ENCODE measurements at regions not wholly inside any gene's neighbourhood (a gene's known extent, or its start where the extent isn't known, plus 50 kb on each side); places are given as distances from the start of the nearest gene placed in this dataset.

- H3K4me3 Mint-ChIP-seq, result peak overlapping the region in 9 of 10 donors; percentile 17 to 80 (median 59)
- intact Hi-C loops (cut with micrococcal nuclease), result no loop called here
These were observed 59.0 kb upstream of the RUNX3 start for GRCh38 chr1:24989082-24989481.

DNA sequence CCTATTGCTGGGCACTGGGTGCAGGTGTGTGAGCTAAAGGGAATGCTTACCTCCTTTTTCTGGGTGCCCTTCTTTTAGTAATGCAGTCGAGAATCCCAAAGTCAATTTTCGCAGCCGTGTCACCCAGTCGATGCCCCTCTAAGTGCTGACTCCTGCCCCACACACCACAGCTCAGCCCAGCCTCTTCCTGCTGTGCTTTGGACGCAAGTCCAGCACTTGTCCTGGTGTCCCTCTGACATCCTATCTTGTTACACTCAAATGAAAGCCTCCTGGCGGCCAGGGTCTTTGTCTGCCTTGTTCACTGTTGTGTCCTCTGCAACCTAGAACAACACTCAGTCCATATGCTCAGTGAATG lies 58.5 kb upstream of the RUNX3 start:
- H3K4me3 ChIP-seq (ENCODE audit: low read length), result no peak overlapping the region
- ATAC-seq, result no peak
- no peaks in the 10 kb centered on the region for H3K9me3 ChIP-seq (ENCODE audit: control insufficient read depth in 2 of 3, low read length in 3 of 3)
- ChIA-PET CTCF (interaction anchor here (1.1 to 1.8 kb wide), 2 partner anchors 34 to 49 kb away, joined by 4 to 7 read pairs; no protein-coding TSS in a partner anchor), POLR2A (interaction anchor here (0.7 to 1.5 kb wide), 4 partner anchors 14 to 1414 kb away, joined by 3 to 11 read pairs (median 3); no protein-coding TSS in a partner anchor)
- intact Hi-C loops (cut with micrococcal nuclease), result no loop called here
- H3K36me3 ChIP-seq (ENCODE audit: control insufficient read depth in 2 of 3, insufficient read depth in 3 of 3, low read length in 3 of 3), result no peaks in the 10 kb centered on the region
- H3K9me3 Mint-ChIP-seq, result peaks cover 0 to 3% (median 0%) of the 10 kb centered on the region in 11 donors
- no peaks in the 10 kb centered on the region for H3K27me3 ChIP-seq (ENCODE audit: control insufficient read depth in 2 of 2, insufficient read depth in 2 of 2, low read length in 2 of 2)
- H3K4me1 ChIP-seq (ENCODE audit: control insufficient read depth in 2 of 2, insufficient read depth in 2 of 2, low read length in 2 of 2), result peaks cover 70 to 96% of the 10 kb centered on the region in 2 donors
- H3K4me3 Mint-ChIP-seq, result peak overlapping the region in 9 of 10 donors; percentile 6 to 80 (median 58)
- peaks cover 75 to 99% (median 91%) of the 10 kb centered on the region in 7 donors for H3K4me1 Mint-ChIP-seq
- peak overlapping the region; percentile 59 to 100 (median 83) for H3K27ac Mint-ChIP-seq
- no peak overlapping the region for H3K27ac ChIP-seq (ENCODE audit: low read depth, low read length)
- peaks cover 0 to 15% (median 3%) of the 10 kb centered on the region in 5 donors for H3K36me3 Mint-ChIP-seq
- no peak for DNase-seq
- peaks cover 0 to 10% (median 0%) of the 10 kb centered on the region in 5 donors for H3K27me3 Mint-ChIP-seq

More at GRCh38 chr1:24989082-24989481, 59.0 kb upstream of the RUNX3 start:
- DNase-seq (no peak), ATAC-seq (no peak)
- Mint-ChIP-seq H3K36me3 (peaks cover 0 to 15% (median 3%) of the 10 kb centered on the region in 5 donors), H3K27ac (peak overlapping the region; percentile 59 to 100 (median 83)), H3K4me1 (peaks cover 74 to 99% (median 91%) of the 10 kb centered on the region in 7 donors), H3K9me3 (peaks cover 0 to 3% (median 0%) of the 10 kb centered on the region in 11 donors), H3K27me3 (peaks cover 0 to 10% (median 0%) of the 10 kb centered on the region in 5 donors)
- H3K27me3 ChIP-seq (ENCODE audit: control insufficient read depth in 2 of 2, insufficient read depth in 2 of 2, low read length in 2 of 2), result no peaks in the 10 kb centered on the region
- ChIA-PET CTCF (interaction anchor here (1.4 to 1.5 kb wide), 2 partner anchors 18 to 24 kb away, joined by 5 read pairs; no protein-coding TSS in a partner anchor), POLR2A (interaction anchor here (1.5 kb wide), 1 partner anchor 14 kb away, joined by 11 read pairs; no protein-coding TSS in a partner anchor)
- no peak overlapping the region for H3K4me3 ChIP-seq (ENCODE audit: low read length)
- H3K4me1 ChIP-seq (ENCODE audit: control insufficient read depth in 2 of 2, insufficient read depth in 2 of 2, low read length in 2 of 2), result peaks cover 70 to 96% of the 10 kb centered on the region in 2 donors
- H3K9me3 ChIP-seq (ENCODE audit: control insufficient read depth in 2 of 3, low read length in 3 of 3), result no peaks in the 10 kb centered on the region
- no peaks in the 10 kb centered on the region for H3K36me3 ChIP-seq (ENCODE audit: control insufficient read depth in 2 of 3, insufficient read depth in 3 of 3, low read length in 3 of 3)
- H3K27ac ChIP-seq (ENCODE audit: low read depth, low read length), result no peak overlapping the region

GRCh38 chr1:24987875-24988557 lies 57.9 kb upstream of the RUNX3 start:
- Histone ChIP-seq H3K9me3 (ENCODE audit: control insufficient read depth in 2 of 3, low read length in 3 of 3) (no peaks in the 10 kb centered on the region), H3K27ac (ENCODE audit: low read depth, low read length) (no peak overlapping the region), H3K4me3 (ENCODE audit: low read length) (no peak overlapping the region), H3K27me3 (ENCODE audit: control insufficient read depth in 2 of 2, insufficient read depth in 2 of 2, low read length in 2 of 2) (no peaks in the 10 kb centered on the region), H3K36me3 (ENCODE audit: control insufficient read depth in 2 of 3, insufficient read depth in 3 of 3, low read length in 3 of 3) (no peaks in the 10 kb centered on the region), H3K4me1 (ENCODE audit: control insufficient read depth in 2 of 2, insufficient read depth in 2 of 2, low read length in 2 of 2) (peaks cover 66 to 96% of the 10 kb centered on the region in 2 donors)
- POLR2A ChIA-PET, result interaction anchor here (0.7 to 2.2 kb wide), 10 partner anchors 9 to 1413 kb away, joined by 3 to 11 read pairs (median 4); no protein-coding TSS in a partner anchor
- intact Hi-C loops (cut with micrococcal nuclease), result no loop called here
- ATAC-seq (peak; percentile 78), DNase-seq (no peak)
- peak overlapping the region in 8 of 10 donors; percentile 6 to 80 (median 58) for H3K4me3 Mint-ChIP-seq
- H3K9me3 Mint-ChIP-seq, result peaks cover 0 to 3% (median 0%) of the 10 kb centered on the region in 11 donors
- peaks cover 78 to 99% (median 92%) of the 10 kb centered on the region in 7 donors for H3K4me1 Mint-ChIP-seq
- CTCF ChIA-PET, result interaction anchor here (1.1 to 1.8 kb wide), 3 partner anchors 35 to 113 kb away, joined by 3 to 7 read pairs (median 4); no protein-coding TSS in a partner anchor
- H3K36me3 Mint-ChIP-seq, result peaks cover 0 to 15% (median 3%) of the 10 kb centered on the region in 5 donors
- peak overlapping the region; percentile 49 to 100 (median 81) for H3K27ac Mint-ChIP-seq
- H3K27me3 Mint-ChIP-seq, result peaks cover 0 to 10% (median 0%) of the 10 kb centered on the region in 5 donors

DNA sequence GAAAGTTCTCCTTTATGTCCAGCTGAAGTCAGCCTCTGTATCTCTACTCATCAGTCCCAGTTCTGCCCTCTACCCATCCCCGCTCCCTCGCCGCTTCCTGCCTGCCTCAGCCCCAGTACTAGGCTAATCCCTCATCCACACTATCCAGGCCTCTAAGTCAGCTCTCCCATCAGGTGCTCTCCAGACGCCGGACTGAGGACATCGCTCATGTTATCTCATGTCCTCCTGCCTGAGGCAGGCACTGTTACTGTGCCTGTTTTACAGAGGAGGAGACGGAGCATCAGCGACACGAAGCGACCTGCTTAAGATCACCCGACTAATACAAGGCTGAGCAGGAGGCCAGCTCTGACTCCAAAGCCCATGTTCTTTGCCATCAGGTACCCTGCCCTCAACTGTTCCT lies 57.3 kb upstream of the RUNX3 start:
- no peak overlapping the region for H3K4me3 ChIP-seq (ENCODE audit: low read length)
- no peak overlapping the region for H3K27ac ChIP-seq (ENCODE audit: low read depth, low read length)
- H3K27me3 ChIP-seq (ENCODE audit: control insufficient read depth in 2 of 2, insufficient read depth in 2 of 2, low read length in 2 of 2), result no peaks in the 10 kb centered on the region
- Mint-ChIP-seq H3K27me3 (peaks cover 0 to 10% (median 0%) of the 10 kb centered on the region in 5 donors), H3K4me3 (peak overlapping the region in 1 of 10 donors; percentile 43), H3K36me3 (peaks cover 0 to 17% (median 3%) of the 10 kb centered on the region in 5 donors), H3K4me1 (peaks cover 76 to 99% (median 92%) of the 10 kb centered on the region in 7 donors), H3K9me3 (peaks cover 0 to 4% (median 0%) of the 10 kb centered on the region in 11 donors), H3K27ac (peak overlapping the region in 7 of 9 donors; percentile 13 to 100 (median 78))
- no peak for ATAC-seq
- no peaks in the 10 kb centered on the region for H3K9me3 ChIP-seq (ENCODE audit: control insufficient read depth in 2 of 3, low read length in 3 of 3)
- no peaks in the 10 kb centered on the region for H3K36me3 ChIP-seq (ENCODE audit: control insufficient read depth in 2 of 3, insufficient read depth in 3 of 3, low read length in 3 of 3)
- ChIA-PET POLR2A (interaction anchor here (0.5 to 2.2 kb wide), 11 partner anchors 10 to 1346 kb away, joined by 3 to 11 read pairs (median 5); no protein-coding TSS in a partner anchor), CTCF (interaction anchor here (1.1 to 1.8 kb wide), 2 partner anchors 50 to 113 kb away, joined by 3 to 7 read pairs; no protein-coding TSS in a partner anchor)
- intact Hi-C loops (cut with micrococcal nuclease), result no loop called here
- DNase-seq, result no peak
- peaks cover 60 to 97% of the 10 kb centered on the region in 2 donors for H3K4me1 ChIP-seq (ENCODE audit: control insufficient read depth in 2 of 2, insufficient read depth in 2 of 2, low read length in 2 of 2)

DNA sequence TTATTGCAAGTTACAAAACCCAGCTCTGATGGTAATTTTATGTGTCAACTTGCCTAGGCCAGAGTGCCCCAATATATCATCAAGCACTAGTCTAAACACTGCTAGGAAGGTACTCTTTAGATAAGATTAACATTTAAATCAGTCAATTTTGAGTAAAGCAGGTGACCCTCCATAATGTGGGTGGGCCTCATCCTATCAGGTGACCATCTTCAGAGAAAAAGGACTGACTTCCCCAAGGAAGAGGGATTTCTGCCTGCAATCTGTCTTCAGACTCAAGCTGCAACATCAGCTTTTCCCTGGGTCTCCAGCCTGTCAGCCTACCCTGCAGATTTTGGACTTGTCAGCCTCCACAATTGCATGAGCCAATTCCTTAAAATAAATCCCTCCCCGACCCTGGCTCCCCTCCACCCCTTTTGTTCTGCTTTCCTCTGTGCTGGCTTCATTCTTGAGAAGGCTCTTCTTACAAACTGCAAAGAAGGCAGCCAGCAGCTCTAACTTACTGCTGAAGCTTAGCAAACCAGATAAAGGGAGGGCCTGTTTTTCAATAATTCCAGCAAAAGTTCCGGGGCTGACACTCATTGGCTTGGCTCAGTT lies 56.4 kb upstream of the RUNX3 start:
- Histone ChIP-seq H3K27me3 (ENCODE audit: control insufficient read depth in 2 of 2, insufficient read depth in 2 of 2, low read length in 2 of 2) (no peaks in the 10 kb centered on the region), H3K4me1 (ENCODE audit: control insufficient read depth in 2 of 2, insufficient read depth in 2 of 2, low read length in 2 of 2) (peaks cover 60 to 97% of the 10 kb centered on the region in 2 donors), H3K9me3 (ENCODE audit: control insufficient read depth in 2 of 3, low read length in 3 of 3) (no peaks in the 10 kb centered on the region), H3K36me3 (ENCODE audit: control insufficient read depth in 2 of 3, insufficient read depth in 3 of 3, low read length in 3 of 3) (no peaks in the 10 kb centered on the region), H3K27ac (ENCODE audit: low read depth, low read length) (no peak overlapping the region), H3K4me3 (ENCODE audit: low read length) (no peak overlapping the region)
- ChIA-PET POLR2A (interaction anchor here (0.7 to 3.2 kb wide), 8 partner anchors 9 to 834 kb away, joined by 3 to 16 read pairs (median 6); no protein-coding TSS in a partner anchor), CTCF (interaction anchor here (0.7 kb wide), 1 partner anchor 50 kb away, joined by 3 read pairs; no protein-coding TSS in a partner anchor)
- intact Hi-C loops (cut with micrococcal nuclease), result no loop called here
- Mint-ChIP-seq H3K27me3 (peaks cover 0 to 10% (median 0%) of the 10 kb centered on the region in 5 donors), H3K9me3 (peaks cover 0 to 4% (median 0%) of the 10 kb centered on the region in 11 donors), H3K36me3 (peaks cover 0 to 17% (median 3%) of the 10 kb centered on the region in 5 donors), H3K4me3 (peak overlapping the region in 2 of 10 donors; percentile 13 to 58), H3K27ac (peak overlapping the region in 4 of 9 donors; percentile 56 to 100 (median 72)), H3K4me1 (peaks cover 77 to 99% (median 92%) of the 10 kb centered on the region in 7 donors)
- ATAC-seq, result no peak
- DNase-seq, result no peak

GRCh38 chr1:24985737-24986136 lies 55.7 kb upstream of the RUNX3 start:
- ATAC-seq, result no peak
- H3K4me3 ChIP-seq (ENCODE audit: low read length), result no peak overlapping the region
- CTCF ChIA-PET, result interaction anchor here (1.2 kb wide), 1 partner anchor 51 kb away, joined by 5 read pairs; no protein-coding TSS in a partner anchor
- peaks cover 0 to 4% (median 0%) of the 10 kb centered on the region in 11 donors for H3K9me3 Mint-ChIP-seq
- H3K36me3 ChIP-seq (ENCODE audit: control insufficient read depth in 2 of 3, insufficient read depth in 3 of 3, low read length in 3 of 3), result no peaks in the 10 kb centered on the region
- peaks cover 60 to 97% of the 10 kb centered on the region in 2 donors for H3K4me1 ChIP-seq (ENCODE audit: control insufficient read depth in 2 of 2, insufficient read depth in 2 of 2, low read length in 2 of 2)
- H3K27me3 ChIP-seq (ENCODE audit: control insufficient read depth in 2 of 2, insufficient read depth in 2 of 2, low read length in 2 of 2), result no peaks in the 10 kb centered on the region
- POLR2A ChIA-PET, result interaction anchor here (0.7 to 3.2 kb wide), 5 partner anchors 9 to 835 kb away, joined by 3 to 16 read pairs (median 5); no protein-coding TSS in a partner anchor
- H3K27ac Mint-ChIP-seq, result peak overlapping the region in 7 of 9 donors; percentile 36 to 100 (median 50)
- H3K27me3 Mint-ChIP-seq, result peaks cover 0 to 10% (median 0%) of the 10 kb centered on the region in 5 donors
- intact Hi-C loops (cut with micrococcal nuclease), result no loop called here
- no peaks in the 10 kb centered on the region for H3K9me3 ChIP-seq (ENCODE audit: control insufficient read depth in 2 of 3, low read length in 3 of 3)
- peak overlapping the region in 7 of 10 donors; percentile 10 to 76 (median 75) for H3K4me3 Mint-ChIP-seq
- H3K4me1 Mint-ChIP-seq, result peaks cover 78 to 99% (median 92%) of the 10 kb centered on the region in 7 donors
- no peak for DNase-seq
- H3K27ac ChIP-seq (ENCODE audit: low read depth, low read length), result no peak overlapping the region
- H3K36me3 Mint-ChIP-seq, result peaks cover 0 to 14% (median 3%) of the 10 kb centered on the region in 5 donors
